Endothelial cell of umbilical vein (primary cell): ENCODE measurements at regions not wholly inside any gene's neighbourhood (a gene's known extent, or its start where the extent isn't known, plus 50 kb on each side); places are given as distances from the start of the nearest gene placed in this dataset.

Experiments
- BruUV-seq: library from RNA; stranded (reverse); fragments of 400-500 nt; replicated peaks from 2 replicates; lab custom pipeline; 2021; lab: Mats Ljungman, UMichigan
- CTCF ChIA-PET: fragments of 300-600, 350-600 bp; sonication (Branson Sonifier 250); formaldehyde crosslinking; loops from one replicate; lab custom pipeline; 2021; ENCODE audit warnings: antibody characterized with exemption, inconsistent platforms; lab: Charles Lee
- POLR2A ChIA-PET: fragments of 300-600, 350-600 bp; sonication (Branson Sonifier 250); formaldehyde crosslinking; loops from one replicate; lab custom pipeline; 2021; ENCODE audit warnings: antibody characterized with exemption, inconsistent platforms; lab: Charles Lee
- DNase-seq: peaks from one replicate; pipeline ENCODE4 v3.0.0-alpha.2; 2011; ENCODE audit warnings: low read depth, low spot score
- FAIRE-seq: peaks from 2 replicates; lab custom pipeline; 2011; peaks lifted over from hg19 to GRCh38; lab: Jason Lieb, UNC
- H2AFZ ChIP-seq: 2 replicates; pipeline ENCODE4 v1.6.0; 2012; ENCODE audit warnings: low read depth, low read length, control low read depth, inconsistent platforms
- H3K27ac ChIP-seq: 2 replicates; pipeline ENCODE4 v1.5.1; 2011; ENCODE audit warnings: low read depth, mild to moderate bottlenecking, control low read depth, low read length, moderate library complexity; ENCODE audit not compliant: insufficient read depth
- H3K27me3 ChIP-seq, 2 experiments: 2 replicates each; pipeline versions ENCODE4 v1.6.0 to v1.6.1; 2011; ENCODE audit warnings: low read length in 2 of 2, mixed read lengths in 1 of 2; ENCODE audit not compliant: control insufficient read depth in 2 of 2, insufficient read depth in 2 of 2
- H3K36me3 ChIP-seq, 2 experiments: 2 replicates in 1 of 2; 3 replicates in 1 of 2; pipeline ENCODE4 v1.5.1; 2011; ENCODE audit warnings: low read length in 2 of 2, mild to moderate bottlenecking in 1 of 2, moderate library complexity in 1 of 2; ENCODE audit not compliant: control insufficient read depth in 2 of 2, insufficient read depth in 2 of 2; ENCODE audit errors: extremely low read depth in 1 of 2
- H3K4me1 ChIP-seq: 3 replicates; pipeline ENCODE4 v1.5.1; 2011; ENCODE audit warnings: mild to moderate bottlenecking, low read length; ENCODE audit not compliant: control insufficient read depth, insufficient read depth; ENCODE audit errors: extremely low read depth
- H3K4me2 ChIP-seq: 2 replicates; pipeline ENCODE4 v1.6.1; 2011; ENCODE audit warnings: low read length, control low read depth, mixed read lengths; ENCODE audit not compliant: insufficient read depth
- H3K4me3 ChIP-seq, 3 experiments: fragments of 200-600 bp in 1 of 3; sonication (generic), shearing (Covaris generic) in 1 of 3; replicated peaks in 1 of 3; 2 replicates each; pipeline ENCODE4 v1.5.1; 2011 to 2016; ENCODE audit warnings: control low read depth in 3 of 3, low read length in 3 of 3, mild to moderate bottlenecking in 2 of 3, inconsistent platforms in 1 of 3, low read depth in 1 of 3, moderate library complexity in 1 of 3; ENCODE audit not compliant: insufficient read depth in 1 of 3
- H3K79me2 ChIP-seq: 2 replicates; pipeline ENCODE4 v1.6.0; 2012; ENCODE audit warnings: low read length, inconsistent platforms; ENCODE audit not compliant: control insufficient read depth, insufficient read depth
- H3K9ac ChIP-seq: replicated peaks from 2 replicates; pipeline ENCODE3; 2011; ENCODE audit warnings: low read length, control low read depth; ENCODE audit not compliant: insufficient read depth; ENCODE audit errors: extremely low read depth
- H3K9me1 ChIP-seq: replicated peaks from 3 replicates; pipeline ENCODE4 v1.6.0; 2011; ENCODE audit warnings: mild to moderate bottlenecking, low read length; ENCODE audit not compliant: control insufficient read depth, insufficient read depth; ENCODE audit errors: extremely low read depth
- H3K9me3 ChIP-seq: replicated peaks from 2 replicates; pipeline ENCODE4 v1.5.1; 2012; ENCODE audit warnings: low read length, inconsistent platforms; ENCODE audit not compliant: control insufficient read depth, insufficient read depth
- H4K20me1 ChIP-seq: replicated peaks from 2 replicates; pipeline ENCODE3; 2011; ENCODE audit warnings: mild to moderate bottlenecking, low read length; ENCODE audit not compliant: control insufficient read depth, insufficient read depth; ENCODE audit errors: extremely low read depth
- CTCF ChIP-seq, 2 donors: IDR thresholded peaks; 1 replicate in 1 of 2; 2 replicates in 1 of 2; pipeline ENCODE4 v1.5.1; 2011; ENCODE audit warnings: low read length in 2 of 2, mild to moderate bottlenecking in 2 of 2, moderate library complexity in 2 of 2, control low read depth in 1 of 2, inconsistent platforms in 1 of 2, low read depth in 1 of 2; ENCODE audit not compliant: insufficient read depth in 1 of 2; ENCODE audit errors: extremely low read depth in 1 of 2
- EZH2 ChIP-seq: IDR thresholded peaks from 2 replicates; pipeline ENCODE4 v1.6.1; 2012; ENCODE audit warnings: borderline replicate concordance, low read depth, mild to moderate bottlenecking, moderate library complexity, low read length, inconsistent platforms; ENCODE audit not compliant: severe bottlenecking
- FOS ChIP-seq: IDR thresholded peaks from 2 replicates; pipeline ENCODE4 v1.6.1; 2011; ENCODE audit warnings: mild to moderate bottlenecking, low read length, moderate library complexity, borderline replicate concordance; ENCODE audit not compliant: insufficient read depth
- GATA2 ChIP-seq: IDR thresholded peaks from 2 replicates; pipeline ENCODE4 v1.7.0; 2011; ENCODE audit warnings: low read depth, mild to moderate bottlenecking, moderate library complexity, mixed read lengths, low read length; ENCODE audit not compliant: insufficient read length, insufficient read depth
- JUN ChIP-seq: IDR thresholded peaks from 2 replicates; pipeline ENCODE4 v1.6.1; 2011; ENCODE audit warnings: borderline replicate concordance, low read depth; ENCODE audit not compliant: insufficient read length, insufficient read depth
- MAX ChIP-seq: IDR thresholded peaks from 2 replicates; pipeline ENCODE4 v1.6.1; 2011; ENCODE audit not compliant: insufficient read depth, insufficient read length
- MYC ChIP-seq: IDR thresholded peaks from one replicate; pipeline ENCODE4 v1.6.1; 2011; ENCODE audit warnings: mild to moderate bottlenecking, low read depth, low read length
- POLR2A ChIP-seq: IDR thresholded peaks from 2 replicates; pipeline ENCODE4 v1.6.1; 2012; ENCODE audit warnings: low read depth, mild to moderate bottlenecking, control low read depth, low read length
- POLR2AphosphoS5 ChIP-seq: IDR thresholded peaks from 2 replicates; pipeline ENCODE4 v1.6.1; 2012; ENCODE audit warnings: low read depth, mild to moderate bottlenecking, control low read depth, low read length, moderate library complexity; ENCODE audit not compliant: insufficient read depth
- dilution Hi-C: fragments of 300-500 bp; cut with MboI; formaldehyde crosslinking; loops from one replicate; pipeline ENCODE4 v1.15.0; 2019; ENCODE audit warnings: low sequenced_read_pairs; ENCODE audit not compliant: extremely low pct_ligation_motif_present
- intact Hi-C: fragments of 100-400 bp; cut with micrococcal nuclease; formaldehyde crosslinking; loops from one replicate; pipeline ENCODE4 v1.10.0; 2022

GRCh38 chr4:132230025-132230424 lies 919.1 kb upstream of the PCDH10 start:
- ChIA-PET POLR2A (no interaction called here), CTCF (interaction anchor here (0.9 to 1.0 kb wide), 3 partner anchors 8 to 1138 kb away, joined by 3 to 4 read pairs (median 3); no protein-coding TSS in a partner anchor)
- Histone ChIP-seq H3K27ac (no peak overlapping the region), H3K9ac (no peak overlapping the region), H3K4me1 (no peaks in the 10 kb centered on the region), H2AFZ (no peak overlapping the region), H3K27me3 (no peaks in the 10 kb centered on the region), H3K36me3 (no peaks in the 10 kb centered on the region), H3K79me2 (no peaks in the 10 kb centered on the region), H3K4me2 (no peak overlapping the region), H3K4me3 (no peak overlapping the region), H3K9me3 (no peaks in the 10 kb centered on the region), H4K20me1 (no peaks in the 10 kb centered on the region), H3K9me1 (no peaks in the 10 kb centered on the region)
- intact Hi-C loops (no loop called here), dilution Hi-C loops (no loop called here)
- no peak for FAIRE-seq
- no peak for TF ChIP-seq CTCF (IDR thresholded peaks at IDR 0.05; ENCODE audit: extremely low read depth in 1 of 2, insufficient read depth in 1 of 2, low read depth in 1 of 2, low read length in 2 of 2)
- no peak for TF ChIP-seq POLR2A
- TF ChIP-seq MAX, result no peak
- no peak for TF ChIP-seq POLR2AphosphoS5
- no peak for TF ChIP-seq JUN
- TF ChIP-seq FOS, result no peak
- TF ChIP-seq MYC, result no peak
- no peak for TF ChIP-seq GATA2
- no peak for TF ChIP-seq EZH2
- BruUV-seq, result no TSS peak
- DNase-seq, result no peak
